SH-SY5Y (cell line): ENCODE measurements at regions not wholly inside any gene's neighbourhood (a gene's known extent, or its start where the extent isn't known, plus 50 kb on each side); places are given as distances from the start of the nearest gene placed in this dataset.

Source experiments
- GATA2 ChIP-seq: IDR thresholded peaks from 2 replicates; pipeline ENCODE4 v1.6.1; 2011; ENCODE audit warnings: mild to moderate bottlenecking, low read depth, low read length
- GATA3 ChIP-seq: IDR thresholded peaks from 2 replicates; pipeline ENCODE4 v1.6.1; 2011; ENCODE audit warnings: low read depth, mild to moderate bottlenecking, low read length, moderate library complexity

DNA sequence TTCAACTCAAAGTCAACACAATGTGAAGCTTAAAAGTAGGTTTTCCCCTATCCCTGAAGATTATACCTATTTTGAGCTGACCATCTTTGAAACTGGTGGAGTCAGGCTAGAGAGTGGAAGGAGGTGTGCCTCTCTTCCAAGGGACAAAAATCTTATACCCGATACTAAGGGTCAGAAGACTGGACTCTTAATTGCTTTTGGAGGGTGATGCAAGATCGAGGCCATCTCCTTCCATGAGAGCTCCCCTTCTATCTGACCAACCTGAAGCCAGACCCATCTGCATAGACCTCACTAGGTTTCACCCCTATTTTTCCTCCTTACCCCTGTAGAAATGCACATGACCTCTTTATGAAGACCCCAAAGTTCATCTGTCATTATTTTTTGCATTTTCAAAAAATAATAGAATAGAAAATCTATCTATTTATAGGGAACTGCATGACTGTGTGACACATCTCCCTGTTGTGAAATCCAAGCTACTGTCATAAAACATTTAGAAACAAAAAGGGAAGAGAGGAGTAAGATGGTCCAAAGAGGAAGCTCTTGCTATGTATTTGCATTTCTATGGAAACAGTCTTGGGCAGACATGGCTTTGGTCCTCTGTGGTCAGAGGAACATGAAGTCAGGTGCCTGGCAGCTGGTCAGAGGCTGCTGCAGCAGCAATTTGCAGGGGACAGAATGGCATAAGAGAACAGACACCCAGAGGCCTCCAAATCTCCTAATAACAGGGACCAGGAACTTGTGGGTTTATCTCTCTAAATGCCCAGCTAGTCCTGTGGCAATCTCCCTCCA, 349.2 kb downstream of the MAFB start:
- no peak for TF ChIP-seq GATA2
- TF ChIP-seq GATA3, result no peak

DNA sequence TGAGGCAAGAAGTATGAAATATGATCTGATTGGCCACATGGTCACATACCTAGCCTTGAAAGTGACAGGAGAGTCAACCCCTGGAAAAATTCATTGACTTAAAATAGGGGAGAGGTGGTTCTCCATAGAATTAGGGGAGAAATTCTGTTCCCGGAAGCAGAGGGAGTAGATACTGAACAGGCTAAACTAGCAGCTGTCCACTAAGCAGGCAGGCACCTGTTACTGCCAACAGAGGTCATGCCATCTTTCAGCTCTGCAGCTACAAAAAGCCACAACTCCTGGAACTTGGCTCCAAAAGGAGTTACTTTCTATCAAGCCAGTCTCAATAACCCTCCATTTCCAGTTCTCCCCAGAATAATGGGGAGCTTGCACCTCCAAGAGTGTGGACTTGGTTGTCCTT, 352.5 kb downstream of the MAFB start:
- TF ChIP-seq GATA2 (no peak), GATA3 (no peak)

DNA sequence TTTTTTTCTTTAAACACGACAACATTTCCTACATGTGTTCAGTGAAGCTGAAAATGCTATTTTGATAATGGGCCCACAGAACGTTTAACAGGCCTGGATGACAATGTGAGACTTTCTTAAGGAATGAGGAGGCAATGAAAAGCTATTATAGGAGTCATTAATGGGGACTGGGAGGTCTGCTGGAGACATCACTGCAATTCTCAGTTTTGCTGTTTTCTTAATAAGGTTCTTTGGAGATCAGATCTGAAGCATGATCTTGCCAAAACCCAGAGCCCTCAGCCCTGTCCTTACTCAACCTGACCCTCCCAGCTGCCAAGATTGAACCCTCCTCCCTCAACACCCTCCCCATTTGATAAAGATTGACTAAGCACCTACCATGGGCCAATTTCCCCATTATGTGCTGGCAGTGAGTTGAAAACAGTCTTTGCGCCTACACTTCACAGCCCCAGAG, 353.1 kb downstream of the MAFB start:
- TF ChIP-seq GATA3 (no peak), GATA2 (no peak)

DNA sequence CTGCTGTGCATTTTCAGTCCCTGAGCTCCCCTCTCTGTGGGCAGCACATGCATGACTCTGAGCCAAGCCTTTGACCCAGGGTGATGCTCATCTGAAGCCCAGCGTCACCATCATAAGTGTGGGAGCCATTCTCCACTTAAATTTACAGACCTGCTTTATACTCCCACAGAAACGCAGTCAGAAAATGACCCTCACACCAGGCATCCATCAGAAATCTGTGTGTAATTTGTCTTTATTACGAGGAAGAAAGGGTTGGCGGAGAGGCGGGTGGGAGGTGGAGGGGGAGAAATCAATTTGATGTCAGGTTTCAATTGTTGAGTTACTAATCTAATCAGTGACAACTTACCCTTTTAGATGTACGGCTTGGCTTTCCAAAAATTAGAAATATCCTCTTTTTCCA, 353.6 kb downstream of the MAFB start:
- TF ChIP-seq GATA2, result no peak
- TF ChIP-seq GATA3, result no peak

DNA sequence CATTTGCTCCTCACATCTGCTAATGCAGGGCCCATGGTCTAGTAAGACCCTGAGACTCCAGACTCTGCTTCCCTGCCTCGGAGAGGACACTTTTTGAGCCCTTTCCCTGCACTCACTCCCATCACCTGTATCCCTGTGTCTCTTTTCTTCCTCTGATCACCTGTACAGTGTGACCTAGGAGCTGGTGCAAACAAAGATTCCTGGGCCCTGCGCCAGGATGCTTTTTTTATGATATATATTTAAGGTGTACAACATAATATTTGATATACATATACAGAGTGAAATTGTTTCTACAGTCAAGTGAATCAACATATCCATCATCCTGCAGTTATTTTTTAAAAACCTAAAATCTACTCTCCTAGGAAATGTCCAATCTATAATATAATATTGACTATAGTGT, 355.4 kb downstream of the MAFB start:
- TF ChIP-seq GATA2, result no peak
- TF ChIP-seq GATA3, result no peak

DNA sequence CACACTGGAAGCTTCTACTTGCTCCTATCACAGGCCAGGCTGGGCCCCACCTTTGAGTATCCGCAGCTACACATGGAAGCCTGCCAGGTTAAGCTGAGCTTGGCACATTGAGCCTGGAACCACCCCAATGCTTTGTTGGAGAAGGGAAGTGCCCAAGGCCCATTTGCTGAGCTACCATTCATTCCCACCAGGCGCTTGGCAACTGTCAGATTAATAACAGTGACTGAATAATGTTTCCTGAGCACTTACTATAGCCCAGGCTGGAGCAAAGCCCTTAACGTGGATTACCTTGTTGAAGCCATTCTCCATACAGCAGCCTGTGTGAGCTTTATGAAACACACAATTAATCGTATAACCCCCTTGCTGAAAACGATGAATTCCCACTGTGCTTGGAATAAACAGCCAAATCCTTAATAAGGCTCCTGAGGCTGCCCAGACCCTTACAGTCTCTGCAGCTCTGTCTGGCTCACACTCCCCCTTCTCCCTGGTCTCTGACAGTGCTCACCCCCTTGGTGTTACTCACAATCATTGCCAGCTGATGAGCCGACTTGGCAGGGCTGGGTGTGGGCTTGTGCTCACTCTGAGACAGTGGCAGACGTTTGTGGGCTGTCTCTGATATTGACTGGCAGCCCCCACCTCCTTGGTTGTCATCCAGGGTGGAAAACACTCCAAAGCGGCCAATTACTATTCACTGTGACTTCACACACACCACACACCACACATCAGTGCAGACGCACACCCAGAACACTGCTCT, 357.1 kb downstream of the MAFB start:
- TF ChIP-seq GATA2, result no peak
- no peak for TF ChIP-seq GATA3

DNA sequence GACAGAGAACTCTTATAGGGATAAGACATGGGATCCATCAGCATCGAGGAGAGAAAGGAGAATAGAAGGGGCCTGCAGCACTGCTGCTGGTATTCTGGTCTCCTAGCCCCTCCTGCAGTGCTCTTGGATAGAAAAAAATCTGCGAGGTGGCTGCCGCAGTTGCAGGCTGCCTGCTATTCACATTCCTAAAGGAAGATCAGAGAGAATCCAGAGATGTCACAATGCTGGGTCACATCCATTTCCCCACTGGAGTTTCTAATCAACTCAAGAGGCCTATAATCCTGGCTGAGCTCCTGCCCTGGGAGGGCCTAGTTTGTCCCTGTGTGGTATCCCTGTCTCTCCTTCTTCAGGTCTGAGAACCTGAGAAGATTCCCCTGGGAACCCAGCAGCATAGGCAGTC, 357.8 kb downstream of the MAFB start:
- TF ChIP-seq GATA3, result no peak
- no peak for TF ChIP-seq GATA2

DNA sequence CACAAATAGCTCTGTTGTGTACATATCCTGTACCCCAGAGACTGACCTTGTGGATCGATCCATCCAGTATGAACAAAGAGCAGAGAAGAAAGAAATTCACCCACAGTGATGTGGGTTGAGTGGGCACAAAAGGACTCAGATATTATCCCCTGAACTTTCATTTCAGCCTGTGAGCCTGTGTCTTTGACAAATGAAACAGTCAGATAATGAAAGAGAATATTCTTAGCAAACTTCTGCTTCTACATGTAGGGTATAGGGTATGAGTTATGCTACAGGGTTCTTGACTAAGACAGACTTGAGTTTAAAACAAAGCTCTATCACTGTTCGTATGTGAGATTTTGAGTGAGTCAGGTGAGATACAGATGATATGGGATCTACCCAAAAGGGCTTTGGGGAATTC, 359.7 kb downstream of the MAFB start:
- TF ChIP-seq GATA3 (no peak), GATA2 (no peak)

DNA sequence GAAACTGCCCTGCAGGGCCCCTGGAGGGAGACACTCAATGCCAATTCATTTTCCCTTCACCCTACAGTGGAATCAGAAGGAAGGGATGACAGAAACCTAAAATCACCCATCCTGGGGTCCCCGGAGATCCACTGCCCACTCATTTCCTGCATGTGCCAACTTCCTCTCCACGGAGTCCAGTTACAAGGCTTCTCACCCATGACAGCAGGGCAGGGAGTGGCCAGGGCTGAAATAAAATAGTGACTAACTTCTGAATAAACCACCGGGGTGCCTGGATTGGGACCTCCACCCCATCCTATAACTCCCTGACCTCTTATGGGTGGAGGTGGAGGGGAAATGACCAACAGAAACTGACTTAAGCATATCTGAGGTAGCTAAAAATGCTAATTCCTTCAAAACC, 362.3 kb downstream of the MAFB start:
- TF ChIP-seq GATA2, result no peak
- no peak for TF ChIP-seq GATA3

DNA sequence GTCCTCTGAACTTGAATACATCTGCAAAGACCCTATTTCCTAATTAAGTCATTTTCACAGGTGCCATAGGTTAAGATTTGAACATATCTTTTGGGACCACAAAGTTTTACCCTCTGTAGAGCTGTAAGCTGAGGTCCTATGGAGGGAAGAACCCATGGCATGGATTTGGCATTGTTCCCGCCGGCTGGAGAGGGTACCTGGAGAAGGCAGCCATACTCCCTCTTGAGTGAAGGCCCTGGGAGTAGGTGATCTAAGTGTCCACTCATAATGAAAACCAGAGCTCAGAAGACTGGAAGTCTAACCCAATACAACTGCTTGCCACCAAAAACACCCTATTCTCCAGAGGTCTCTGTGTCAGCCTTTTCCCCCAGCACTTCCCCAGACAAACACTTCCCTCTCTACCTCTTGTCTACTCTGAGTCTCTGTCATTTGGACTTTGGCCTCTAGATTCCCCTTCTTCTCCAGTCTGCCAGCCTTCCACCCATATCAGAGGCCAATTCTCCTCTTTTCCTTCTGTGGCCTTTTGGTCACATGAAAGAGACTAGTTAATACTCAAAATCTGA, 363.9 kb downstream of the MAFB start:
- TF ChIP-seq GATA2 (no peak), GATA3 (no peak)

DNA sequence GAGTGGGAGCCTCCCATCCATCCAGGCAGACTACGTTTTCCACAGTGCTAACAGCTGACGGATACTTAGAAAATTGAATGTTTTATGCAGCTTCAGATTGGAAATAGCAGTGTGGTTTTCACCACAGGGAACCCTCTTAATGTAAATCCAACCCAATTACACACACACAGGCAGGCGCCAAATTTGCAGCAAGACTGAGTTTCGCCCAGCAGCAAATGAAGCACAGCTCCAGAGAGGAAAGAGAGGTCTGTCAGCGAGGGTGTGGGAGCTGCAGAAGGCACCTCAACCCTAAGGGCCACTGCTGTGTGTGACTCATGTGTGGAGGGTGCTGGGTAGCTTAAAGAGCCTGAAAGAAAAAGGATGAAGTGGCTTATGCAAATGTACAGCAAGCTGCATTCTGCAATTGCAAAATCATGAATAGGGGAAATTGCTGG, 365.7 kb downstream of the MAFB start:
- no peak for TF ChIP-seq GATA3
- TF ChIP-seq GATA2, result no peak

DNA sequence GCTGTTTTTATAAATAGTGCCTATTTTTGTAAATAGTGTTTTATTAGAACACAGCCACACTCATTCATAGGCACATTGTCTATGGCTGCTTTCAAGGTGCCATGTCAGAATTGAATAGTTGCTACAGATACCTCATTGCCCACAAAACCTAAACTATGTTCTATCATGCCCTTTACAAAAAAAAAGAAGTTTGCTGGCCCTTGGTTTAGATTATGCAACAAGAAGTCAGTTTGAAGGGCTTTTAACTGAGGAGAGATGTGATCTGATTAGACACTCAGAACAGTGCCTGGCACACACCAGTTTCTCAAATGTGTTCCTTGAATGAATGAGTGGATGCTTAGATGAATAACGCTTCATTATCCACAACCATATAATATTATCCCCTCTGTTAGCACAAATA, 366.1 kb downstream of the MAFB start:
- TF ChIP-seq GATA3 (no peak), GATA2 (no peak)

DNA sequence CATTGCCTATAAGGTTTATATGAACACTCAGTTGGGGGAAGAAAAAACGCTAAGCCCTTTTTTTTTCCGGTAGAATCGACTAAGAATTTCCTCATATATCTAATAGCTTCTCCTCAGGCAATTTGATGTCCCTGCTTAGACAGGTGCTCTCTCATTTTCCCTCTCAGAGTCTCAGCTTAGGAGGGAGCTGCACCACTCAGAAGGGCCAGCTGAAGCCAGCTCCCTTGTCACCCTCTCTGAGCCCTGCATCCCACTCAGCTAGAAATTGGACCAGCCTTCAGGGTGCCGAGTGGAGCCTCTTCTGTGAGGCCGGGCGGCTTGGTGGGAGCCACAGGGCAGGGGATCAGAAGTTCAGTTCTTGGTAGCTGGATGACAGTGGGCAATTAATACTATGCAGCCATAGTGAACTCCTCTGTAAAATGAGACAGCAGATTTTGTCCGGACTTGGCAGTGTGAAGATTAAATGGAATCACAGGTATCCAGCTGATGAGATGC, 368.5 kb downstream of the MAFB start:
- TF ChIP-seq GATA2 (no peak), GATA3 (no peak)

DNA sequence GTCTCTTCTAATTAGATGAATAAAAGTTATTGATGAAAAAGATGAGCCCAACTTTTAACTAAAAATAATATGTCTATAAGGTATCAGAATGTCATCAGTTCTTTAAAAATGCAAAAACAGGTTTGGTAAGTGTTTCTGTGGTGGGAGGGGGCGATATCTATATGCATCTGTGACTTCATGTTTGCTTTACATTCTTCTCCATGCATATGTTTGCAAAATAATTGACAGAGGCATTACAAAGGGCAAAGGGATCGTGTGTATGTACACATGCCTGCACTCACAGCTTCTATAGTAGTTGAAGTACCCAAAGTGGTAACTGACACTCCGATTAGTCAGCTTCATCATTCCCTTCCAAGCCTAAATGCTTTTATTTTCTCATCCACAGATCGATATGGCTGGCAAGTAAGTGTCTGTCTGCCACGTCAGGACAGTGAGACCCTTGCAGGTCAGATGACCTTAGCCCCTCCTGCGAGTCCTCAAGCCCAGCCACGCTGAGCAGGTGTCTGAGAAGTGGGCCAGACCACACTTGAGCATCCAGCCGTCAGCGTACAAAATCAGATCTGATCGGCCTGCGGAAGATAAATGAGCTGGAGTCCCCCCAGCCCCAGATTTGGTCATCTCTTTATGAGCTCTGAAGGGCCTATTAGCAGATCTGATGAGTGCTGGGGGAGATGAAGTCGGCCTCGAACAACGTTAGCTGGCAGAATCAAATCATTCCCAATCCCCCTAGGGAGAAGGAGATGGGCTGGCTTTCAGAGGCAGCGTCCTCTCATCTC, 369.1 kb downstream of the MAFB start:
- TF ChIP-seq GATA3 (no peak), GATA2 (no peak; the same call in 1 of the 2 replicates)

DNA sequence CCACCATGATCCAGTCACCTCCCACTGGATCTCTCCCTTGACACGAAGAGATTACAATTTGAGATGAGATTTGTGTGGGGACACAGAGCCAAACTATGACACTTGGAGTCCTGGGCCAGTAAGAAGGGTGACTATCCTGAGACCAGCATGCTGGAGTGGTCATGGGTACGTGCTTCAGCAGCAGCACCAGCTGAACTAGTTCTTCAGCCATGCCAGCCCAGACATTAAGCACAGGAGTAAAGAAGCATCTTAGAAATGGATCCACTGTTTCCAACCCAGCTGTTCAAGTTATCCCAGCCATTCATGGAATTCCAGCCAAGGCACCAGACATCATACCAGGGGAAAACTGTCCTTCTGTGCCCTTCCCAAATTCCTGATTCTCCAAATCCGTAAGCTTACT, 370.0 kb downstream of the MAFB start:
- no peak for TF ChIP-seq GATA3
- TF ChIP-seq GATA2, result no peak
